ENCODE measurements at regions not wholly inside any gene's neighbourhood (a gene's known extent, or its start where the extent isn't known, plus 50 kb on each side); places are given as distances from the start of the nearest gene placed in this dataset.

DNA sequence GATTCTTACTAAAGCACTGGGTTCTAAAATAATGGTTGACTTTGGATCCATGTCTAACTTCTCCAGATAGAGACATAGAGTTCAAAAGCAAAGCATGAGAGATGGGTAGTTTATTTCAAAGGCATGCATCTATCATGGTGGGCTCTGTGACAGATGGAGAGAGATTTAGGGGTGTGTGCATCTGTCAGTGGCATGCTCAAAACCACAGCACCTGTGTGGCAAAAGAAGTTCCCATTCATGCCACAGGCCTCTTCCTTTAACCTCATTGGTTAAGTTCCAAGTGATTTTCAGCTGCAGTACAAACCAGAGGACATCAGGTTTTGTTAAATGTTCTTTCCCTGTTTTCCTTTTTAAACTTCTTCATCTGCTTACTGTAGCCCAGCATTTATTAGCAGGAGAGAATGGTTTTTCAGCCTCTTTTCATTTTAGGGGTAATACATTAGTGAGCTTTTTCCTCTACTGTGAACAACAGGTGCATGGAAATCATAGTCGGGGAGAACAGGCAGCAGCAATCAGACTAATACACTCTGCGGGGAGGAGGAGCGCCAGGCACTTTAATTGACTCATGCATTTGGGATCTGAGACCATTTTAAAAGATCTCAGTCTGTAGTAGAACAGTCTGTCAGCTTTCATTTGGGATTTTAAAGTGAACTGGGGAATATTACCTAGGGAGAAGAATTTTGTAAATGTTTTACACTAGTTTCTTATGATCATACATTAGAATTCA lies 52.4 kb upstream of the UPP2 start:
- TF ChIP-seq, protein P1, sequence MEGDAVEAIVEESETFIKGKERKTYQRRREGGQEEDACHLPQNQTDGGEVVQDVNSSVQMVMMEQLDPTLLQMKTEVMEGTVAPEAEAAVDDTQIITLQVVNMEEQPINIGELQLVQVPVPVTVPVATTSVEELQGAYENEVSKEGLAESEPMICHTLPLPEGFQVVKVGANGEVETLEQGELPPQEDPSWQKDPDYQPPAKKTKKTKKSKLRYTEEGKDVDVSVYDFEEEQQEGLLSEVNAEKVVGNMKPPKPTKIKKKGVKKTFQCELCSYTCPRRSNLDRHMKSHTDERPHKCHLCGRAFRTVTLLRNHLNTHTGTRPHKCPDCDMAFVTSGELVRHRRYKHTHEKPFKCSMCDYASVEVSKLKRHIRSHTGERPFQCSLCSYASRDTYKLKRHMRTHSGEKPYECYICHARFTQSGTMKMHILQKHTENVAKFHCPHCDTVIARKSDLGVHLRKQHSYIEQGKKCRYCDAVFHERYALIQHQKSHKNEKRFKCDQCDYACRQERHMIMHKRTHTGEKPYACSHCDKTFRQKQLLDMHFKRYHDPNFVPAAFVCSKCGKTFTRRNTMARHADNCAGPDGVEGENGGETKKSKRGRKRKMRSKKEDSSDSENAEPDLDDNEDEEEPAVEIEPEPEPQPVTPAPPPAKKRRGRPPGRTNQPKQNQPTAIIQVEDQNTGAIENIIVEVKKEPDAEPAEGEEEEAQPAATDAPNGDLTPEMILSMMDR (IDR thresholded peaks at IDR 0.05; ENCODE audit: low read depth, low read length): no peak
- H3K4me1 ChIP-seq: no peaks in the 10 kb centered on the region
- H3K27me3 ChIP-seq: no peaks in the 10 kb centered on the region
- no peak for DNase-seq
- H3K4me3 ChIP-seq (ENCODE audit: low read depth, low read length): no peak overlapping the region
- no peaks in the 10 kb centered on the region for H3K9me3 ChIP-seq
- no peaks in the 10 kb centered on the region for H3K36me3 ChIP-seq

DNA sequence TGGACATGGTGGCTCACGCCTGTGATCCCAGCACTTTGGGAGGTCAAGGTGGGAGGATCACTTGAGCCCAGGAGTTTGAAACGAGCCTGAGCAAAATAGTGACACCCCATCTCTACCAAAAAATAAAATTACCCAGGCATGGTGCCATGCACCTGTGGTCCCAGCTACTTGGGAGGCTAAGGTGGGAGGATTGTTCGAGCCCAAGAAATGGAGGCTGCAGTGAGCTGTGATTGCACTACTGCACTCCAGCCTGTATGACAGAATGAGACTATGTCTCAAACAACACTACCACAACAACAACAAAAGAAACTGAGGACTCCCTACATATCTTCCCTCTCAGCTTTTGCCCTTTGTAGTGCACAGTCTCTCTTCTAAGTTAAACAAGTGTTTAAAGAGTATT lies 53.3 kb upstream of the UPP2 start:
- Histone ChIP-seq H3K4me3 (ENCODE audit: low read depth, low read length) (no peak overlapping the region), H3K36me3 (no peaks in the 10 kb centered on the region), H3K27me3 (no peaks in the 10 kb centered on the region), H3K9me3 (no peaks in the 10 kb centered on the region), H3K4me1 (no peaks in the 10 kb centered on the region)
- no peak for DNase-seq
- TF ChIP-seq, protein P1 (IDR thresholded peaks at IDR 0.05; ENCODE audit: low read depth, low read length): no peak

DNA sequence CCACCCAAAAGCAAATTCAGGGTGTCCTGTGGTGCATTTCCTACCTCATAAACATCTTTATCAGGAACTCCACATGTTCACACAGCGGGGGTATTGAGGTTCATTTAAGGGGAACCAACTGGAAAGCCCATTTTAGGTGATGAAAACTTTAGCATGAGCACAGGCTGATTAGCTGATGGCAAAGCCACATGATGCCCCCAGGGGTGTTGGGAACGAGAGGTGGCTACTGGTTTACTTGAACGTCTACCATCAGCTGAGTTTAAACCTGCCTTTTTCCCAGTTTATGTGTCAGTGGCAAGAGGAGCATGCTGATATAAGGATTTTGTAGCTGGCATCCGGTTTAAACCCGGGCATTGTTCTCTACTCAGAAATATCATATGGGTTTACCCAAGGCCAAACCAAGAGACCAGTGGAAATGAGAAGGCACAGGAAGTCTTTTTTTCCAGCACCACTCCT lies 54.5 kb upstream of the UPP2 start:
- H3K4me1 ChIP-seq: no peaks in the 10 kb centered on the region
- H3K9me3 ChIP-seq: no peaks in the 10 kb centered on the region
- no peaks in the 10 kb centered on the region for H3K36me3 ChIP-seq
- H3K4me3 ChIP-seq (ENCODE audit: low read depth, low read length): no peak overlapping the region
- no peaks in the 10 kb centered on the region for H3K27me3 ChIP-seq
- TF ChIP-seq, protein P1 (IDR thresholded peaks at IDR 0.05; ENCODE audit: low read depth, low read length): no peak
- no peak for DNase-seq

DNA sequence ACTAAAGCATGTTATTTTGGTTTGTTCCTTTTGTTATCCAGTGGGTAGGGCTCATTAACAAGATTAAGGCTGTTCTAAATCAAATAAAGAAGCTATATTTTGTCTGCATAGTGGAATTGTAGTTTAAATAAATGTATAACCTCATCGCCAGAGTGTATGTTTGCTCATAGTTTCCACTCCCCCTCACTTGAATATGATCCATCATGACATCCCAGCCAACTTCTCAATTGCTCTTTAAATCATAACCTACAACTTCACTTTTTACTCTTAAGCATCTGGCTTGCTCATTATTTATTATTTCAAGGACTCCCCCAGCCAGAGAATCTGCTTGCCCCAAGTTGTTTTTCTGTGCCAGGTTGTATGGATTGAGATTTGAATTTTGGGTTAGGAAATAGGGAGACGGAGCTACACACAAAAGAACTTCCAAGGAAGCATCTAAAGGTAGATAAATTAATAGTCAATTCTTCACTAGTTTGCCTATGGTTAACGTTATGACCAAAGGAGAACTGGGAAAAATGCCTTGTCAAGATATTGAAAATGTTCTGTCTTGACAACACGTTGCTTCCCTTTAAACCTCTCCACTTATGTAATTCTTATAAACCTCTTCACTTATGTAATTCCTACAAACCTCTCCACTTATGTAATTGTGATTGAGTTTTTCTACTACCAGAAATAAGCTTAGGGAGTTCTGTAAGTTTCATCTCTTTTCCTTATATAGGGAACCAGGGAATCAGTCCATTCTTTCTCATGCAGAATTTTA lies 55.4 kb upstream of the UPP2 start:
- TF ChIP-seq, protein P1 (IDR thresholded peaks at IDR 0.05; ENCODE audit: low read depth, low read length): no peak
- H3K4me1 ChIP-seq: no peaks in the 10 kb centered on the region
- no peaks in the 10 kb centered on the region for H3K27me3 ChIP-seq
- H3K4me3 ChIP-seq (ENCODE audit: low read depth, low read length): no peak overlapping the region
- no peaks in the 10 kb centered on the region for H3K36me3 ChIP-seq
- no peaks in the 10 kb centered on the region for H3K9me3 ChIP-seq
- DNase-seq: no peak

DNA sequence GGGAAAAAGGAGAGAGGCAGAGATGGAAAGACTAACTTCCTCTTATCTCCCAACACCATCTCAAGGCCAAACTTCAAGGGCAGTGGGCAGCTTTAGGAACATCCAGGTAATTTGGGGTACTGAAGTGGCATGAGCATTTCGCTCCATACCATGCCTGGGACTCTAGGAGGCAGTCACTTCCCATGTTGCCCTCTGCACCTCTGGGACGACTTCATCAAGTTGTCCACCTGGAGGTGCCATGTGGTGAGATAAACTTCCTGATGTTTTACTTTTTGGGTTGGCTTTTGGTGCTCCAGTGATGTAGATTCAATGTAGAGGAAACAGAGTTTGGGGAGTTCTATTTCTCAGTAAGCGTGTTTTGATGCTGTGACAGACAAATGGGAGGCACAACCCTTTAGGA lies 56.3 kb upstream of the UPP2 start:
- H3K4me1 ChIP-seq: no peaks in the 10 kb centered on the region
- no peaks in the 10 kb centered on the region for H3K36me3 ChIP-seq
- no peaks in the 10 kb centered on the region for H3K27me3 ChIP-seq
- no peaks in the 10 kb centered on the region for H3K9me3 ChIP-seq
- no peak for DNase-seq
- no peak overlapping the region for H3K4me3 ChIP-seq (ENCODE audit: low read depth, low read length)
- TF ChIP-seq, protein P1 (IDR thresholded peaks at IDR 0.05; ENCODE audit: low read depth, low read length): 0 out of 2 replicates have a peak, but pooled peaks have one; percentile 1

Measured in BE2C (cell line).